H1 (cell line): ENCODE measurements at regions not wholly inside any gene's neighbourhood (a gene's known extent, or its start where the extent isn't known, plus 50 kb on each side); places are given as distances from the start of the nearest gene placed in this dataset.
A peak's percentile ranks its signal among the peaks of the same experiment; 100 is the strongest.

Source experiments
- CTCF ChIA-PET: fragments of 300-600 bp; sonication (Branson Sonifier 250); formaldehyde crosslinking; loops from one replicate; lab custom pipeline; 2021; ENCODE audit not compliant: partially characterized antibody; lab: Charles Lee
- POLR2A ChIA-PET: fragments of 300-600 bp; sonication (Branson Sonifier 250); formaldehyde crosslinking; loops from one replicate; lab custom pipeline; 2021; ENCODE audit warnings: inconsistent platforms; ENCODE audit not compliant: partially characterized antibody; lab: Charles Lee
- DNase-seq, 2 experiments: peaks; one replicate each; pipeline versions ENCODE4 v3.0.0 to v3.0.0-alpha.2; 2010 to 2022; ENCODE audit warnings: low spot score in 2 of 2, low read depth in 1 of 2, mixed read lengths in 1 of 2
- FAIRE-seq: peaks from 2 replicates; lab custom pipeline; 2011; peaks lifted over from hg19 to GRCh38; lab: Jason Lieb, UNC
- H2AFZ ChIP-seq: 2 replicates; pipeline ENCODE4 v1.8.1; 2012; ENCODE audit warnings: low read length, inconsistent platforms
- H2AK5ac ChIP-seq: 2 replicates; pipeline ENCODE4 v1.6.1; 2013; ENCODE audit warnings: low read depth, low read length
- H2BK120ac ChIP-seq: replicated peaks from 2 replicates; pipeline ENCODE3; 2013; ENCODE audit warnings: low read depth, low read length, inconsistent platforms
- H2BK12ac ChIP-seq: 2 replicates; pipeline ENCODE4 v1.6.1; 2013; ENCODE audit warnings: low read depth, low read length
- H2BK15ac ChIP-seq: 2 replicates; pipeline ENCODE4 v1.6.1; 2013; ENCODE audit warnings: low read length
- H2BK20ac ChIP-seq: 2 replicates; pipeline ENCODE4 v1.6.1; 2013; ENCODE audit warnings: low read length
- H2BK5ac ChIP-seq: 2 replicates; pipeline ENCODE4 v1.6.1; 2013; ENCODE audit warnings: low read depth, low read length
- H3K14ac ChIP-seq: 2 replicates; pipeline ENCODE4 v1.6.1; 2013; ENCODE audit warnings: inconsistent platforms; ENCODE audit not compliant: insufficient read length
- H3K18ac ChIP-seq: 2 replicates; pipeline ENCODE4 v1.6.1; 2013; ENCODE audit warnings: low read length; ENCODE audit errors: extremely low read depth
- H3K23ac ChIP-seq: 2 replicates; pipeline ENCODE4 v1.6.1; 2013; ENCODE audit warnings: inconsistent platforms; ENCODE audit not compliant: insufficient read length
- H3K23me2 ChIP-seq: 2 replicates; pipeline ENCODE4 v1.6.1; 2013; ENCODE audit warnings: low read depth, low read length
- H3K27ac ChIP-seq: 2 replicates; pipeline ENCODE4 v1.6.1; 2011; ENCODE audit warnings: low read depth, low read length, inconsistent platforms
- H3K27me3 ChIP-seq, 4 experiments: replicated peaks in 1 of 4; 1 replicate in 1 of 4; 2 replicates in 3 of 4; pipeline versions ENCODE4 v1.6.1 to v1.8.1; 2011 to 2013; ENCODE audit warnings: low read length in 3 of 4, mild to moderate bottlenecking in 3 of 4, inconsistent platforms in 2 of 4, mixed read lengths in 2 of 4, moderate library complexity in 1 of 4; ENCODE audit not compliant: control insufficient read depth in 3 of 4, insufficient read depth in 3 of 4; ENCODE audit errors: extremely low read depth in 1 of 4
- H3K36me3 ChIP-seq, 4 experiments: 2 replicates each; pipeline versions ENCODE4 v1.6.1 to v1.8.1; 2011 to 2013; ENCODE audit warnings: mild to moderate bottlenecking in 4 of 4, low read length in 3 of 4, moderate library complexity in 2 of 4, control low read depth in 1 of 4, inconsistent platforms in 1 of 4; ENCODE audit not compliant: insufficient read depth in 4 of 4, control insufficient read depth in 2 of 4
- H3K4ac ChIP-seq: replicated peaks from 2 replicates; pipeline ENCODE3; 2013; ENCODE audit warnings: low read length, low read depth, mixed read lengths, inconsistent platforms; ENCODE audit not compliant: insufficient read length
- H3K4me1 ChIP-seq, 4 experiments: replicated peaks in 1 of 4; 1 replicate in 1 of 4; 2 replicates in 3 of 4; pipeline versions ENCODE4 v1.6.1 to v1.8.1; 2011 to 2013; ENCODE audit warnings: low read length in 3 of 4, inconsistent platforms in 2 of 4, mixed read lengths in 1 of 4; ENCODE audit not compliant: insufficient read depth in 4 of 4, control insufficient read depth in 3 of 4
- H3K4me2 ChIP-seq, 2 experiments: 2 replicates each; pipeline versions ENCODE4 v1.6.1 to v1.8.1; 2011 to 2013; ENCODE audit warnings: low read depth in 2 of 2, low read length in 2 of 2, control low read depth in 1 of 2, inconsistent platforms in 1 of 2, mild to moderate bottlenecking in 1 of 2; ENCODE audit not compliant: insufficient read depth in 1 of 2
- H3K4me3 ChIP-seq, 4 experiments: fragments of 200-600, 300-600 bp in 1 of 4; sonication (generic), shearing (Covaris generic), sonication (Bioruptor Twin) in 1 of 4; 2 replicates each; pipeline versions ENCODE4 v1.5.1 to v1.8.1; 2011 to 2016; ENCODE audit warnings: low read length in 4 of 4, low read depth in 3 of 4, control low read depth in 2 of 4, inconsistent platforms in 2 of 4, mild to moderate bottlenecking in 2 of 4, mixed read lengths in 1 of 4, moderate library complexity in 1 of 4; ENCODE audit not compliant: insufficient read depth in 2 of 4; ENCODE audit errors: extremely low read depth in 1 of 4
- H3K56ac ChIP-seq: replicated peaks from 2 replicates; pipeline ENCODE3; 2013; ENCODE audit warnings: low read depth, mild to moderate bottlenecking, mixed read lengths, low read length, inconsistent platforms; ENCODE audit not compliant: insufficient read length
- H3K79me1 ChIP-seq: 2 replicates; pipeline ENCODE4 v1.6.1; 2013; ENCODE audit warnings: low read depth, low read length, control low read depth
- H3K79me2 ChIP-seq, 2 experiments: 2 replicates each; pipeline versions ENCODE4 v1.6.1 to v1.8.1; 2012 to 2013; ENCODE audit warnings: low read length in 2 of 2, mild to moderate bottlenecking in 2 of 2, inconsistent platforms in 1 of 2; ENCODE audit not compliant: insufficient read depth in 2 of 2, control insufficient read depth in 1 of 2
- H3K9ac ChIP-seq, 4 experiments: replicated peaks in 1 of 4; 1 replicate in 1 of 4; 2 replicates in 3 of 4; pipeline versions ENCODE4 v1.6.1 to v1.8.1; 2011 to 2013; ENCODE audit warnings: low read depth in 3 of 4, low read length in 3 of 4, control low read depth in 2 of 4, mild to moderate bottlenecking in 2 of 4, moderate library complexity in 2 of 4, inconsistent platforms in 1 of 4; ENCODE audit errors: extremely low read depth in 1 of 4
- H3K9me3 ChIP-seq, 2 experiments: 2 replicates each; pipeline versions ENCODE4 v1.6.1 to v1.8.1; 2012 to 2013; ENCODE audit warnings: mild to moderate bottlenecking in 2 of 2, moderate library complexity in 2 of 2, control low read depth in 1 of 2, inconsistent platforms in 1 of 2, low read depth in 1 of 2, low read length in 1 of 2, mixed read lengths in 1 of 2; ENCODE audit not compliant: insufficient read depth in 2 of 2
- H4K20me1 ChIP-seq, 2 experiments: replicated peaks in 1 of 2; 2 replicates each; pipeline versions ENCODE3 to v1.8.1; 2011 to 2013; ENCODE audit warnings: inconsistent platforms in 2 of 2, low read length in 2 of 2, mild to moderate bottlenecking in 1 of 2; ENCODE audit not compliant: insufficient read depth in 2 of 2, control insufficient read depth in 1 of 2
- H4K5ac ChIP-seq: 2 replicates; pipeline ENCODE4 v1.6.1; 2013; ENCODE audit warnings: low read length, low read depth, mixed read lengths, inconsistent platforms; ENCODE audit not compliant: insufficient read length
- H4K8ac ChIP-seq: 2 replicates; pipeline ENCODE4 v1.8.0; 2013; ENCODE audit warnings: mild to moderate bottlenecking, moderate library complexity, low read length, inconsistent platforms; ENCODE audit not compliant: insufficient read depth; ENCODE audit errors: extremely low read depth
- H4K91ac ChIP-seq: replicated peaks from 2 replicates; pipeline ENCODE3; 2013; ENCODE audit warnings: low read length, mixed read lengths, inconsistent platforms; ENCODE audit not compliant: insufficient read length
- CTCF ChIP-seq, 3 experiments: IDR thresholded peaks; 1 replicate in 2 of 3; 2 replicates in 1 of 3; pipeline versions ENCODE4 v1.5.1 to v1.6.1; 2011; ENCODE audit warnings: low read length in 3 of 3, mild to moderate bottlenecking in 3 of 3, inconsistent platforms in 2 of 3, low read depth in 1 of 3, moderate library complexity in 1 of 3; ENCODE audit not compliant: insufficient read depth in 1 of 3; ENCODE audit errors: control extremely low read depth in 1 of 3
- EZH2 ChIP-seq: fragments of 200-600 bp; sonication (generic); IDR thresholded peaks from 2 replicates; pipeline ENCODE4 v1.7.1; 2012; ENCODE audit warnings: low read depth, mild to moderate bottlenecking, moderate library complexity, low read length, inconsistent platforms; ENCODE audit not compliant: severe bottlenecking
- MAFK ChIP-seq: IDR thresholded peaks from 2 replicates; pipeline ENCODE4 v1.6.1; 2012; ENCODE audit warnings: low read depth, mild to moderate bottlenecking, improper control_type of control experiment, low read length
- RAD21 ChIP-seq, 2 experiments: IDR thresholded peaks in 1 of 2; conservative IDR thresholded peaks in 1 of 2; 2 replicates each; pipeline ENCODE4 v1.6.1; 2011; ENCODE audit warnings: low read depth in 2 of 2, low read length in 2 of 2, improper control_type of control experiment in 1 of 2, inconsistent platforms in 1 of 2, mild to moderate bottlenecking in 1 of 2, moderate library complexity in 1 of 2
- TAF7 ChIP-seq: optimal IDR thresholded peaks from 2 replicates; pipeline ENCODE3; 2011; ENCODE audit warnings: low read depth, mild to moderate bottlenecking, inconsistent platforms, low read length, moderate library complexity, borderline replicate concordance
- WGBS, 2 experiments: shearing (Covaris generic) in 1 of 2; methylation state at CpG; one replicate each; pipeline versions ENCODE4 v1.1.6 to v1.1.7; 2013 to 2015; ENCODE audit warnings: low lambda C conversion rate in 2 of 2, mixed read lengths in 2 of 2, inconsistent platforms in 1 of 2, low coverage in 1 of 2, missing lambda C conversion rate in 1 of 2; ENCODE audit not compliant: insufficient replicate concordance in 2 of 2, insufficient coverage in 1 of 2, insufficient read length in 1 of 2; ENCODE audit errors: extremely low coverage in 1 of 2, missing lambda C conversion rate in 1 of 2; 5-methylcytosine and 5-hydroxymethylcytosine counted together

- peaks cover 0 to 4% (median 0%) of the 10 kb centered on the region in 4 experiments; a peak in 1 of 7 replicates for H3K4me1 ChIP-seq
- no peak overlapping the region for H3K27ac ChIP-seq
- no peak overlapping the region for H3K9ac ChIP-seq
- H4K8ac ChIP-seq = no peak overlapping the region
- no peak overlapping the region for H4K5ac ChIP-seq
- no peak for FAIRE-seq
- H4K20me1 ChIP-seq = no peaks in the 10 kb centered on the region
- CTCF ChIA-PET = interaction anchor here (1.3 kb wide), 1 partner anchor 253 kb away, joined by 3 read pairs; no protein-coding TSS in a partner anchor
- H2BK20ac ChIP-seq = no peak overlapping the region
- no peak overlapping the region for H2AK5ac ChIP-seq
- no peak overlapping the region for H3K14ac ChIP-seq
- H2BK120ac ChIP-seq = no peak overlapping the region
- no peak overlapping the region for H3K56ac ChIP-seq
- no peak for DNase-seq
- 0 out of 2 replicates have a peak overlapping the region, but pooled peaks have one; percentile 29 for H2AFZ ChIP-seq
- no peak overlapping the region for H3K4ac ChIP-seq
- H4K91ac ChIP-seq = no peak overlapping the region
- H3K27me3 ChIP-seq = no peaks in the 10 kb centered on the region; a peak in 1 of 7 replicates
- no peak overlapping the region for H3K23ac ChIP-seq
- no peak overlapping the region for H3K4me3 ChIP-seq
- H2BK5ac ChIP-seq = no peak overlapping the region
- H2BK15ac ChIP-seq = no peak overlapping the region
- TF ChIP-seq EZH2 (no peak), CTCF (IDR thresholded peaks at IDR 0.05; ENCODE audit: control extremely low read depth in 1 of 3, insufficient read depth in 1 of 3, low read depth in 1 of 3, low read length in 3 of 3) (peak; percentile 3 to 39 (median 19)), RAD21 (IDR thresholded peaks at IDR 0.05 in 1 of 2, conservative IDR thresholded peaks at IDR 0.05 in 1 of 2; ENCODE audit: low read depth in 2 of 2, low read length in 2 of 2) (peak in 1 of 2 experiments; percentile 44; a peak in 2 of 4 replicates), TAF7 (no peak), MAFK (no peak)
- no peak overlapping the region; the same call in 1 of the 2 replicates for H2BK12ac ChIP-seq
- POLR2A ChIA-PET = no interaction called here
- no peaks in the 10 kb centered on the region for H3K79me1 ChIP-seq
- H3K4me2 ChIP-seq = no peak overlapping the region
- WGBS, 2 experiments = 85% methylated on average over 4 of the region's 4 CpGs; no CpG with 5 or more reads in 1 of the 2 experiments
- H3K79me2 ChIP-seq = no peaks in the 10 kb centered on the region
- no peaks in the 10 kb centered on the region; the same call in 1 of the 2 replicates for H3K23me2 ChIP-seq
- no peak overlapping the region for H3K18ac ChIP-seq
- no peaks in the 10 kb centered on the region for H3K36me3 ChIP-seq
- H3K9me3 ChIP-seq = no peaks in the 10 kb centered on the region
Measured at GRCh38 chr7:106520962-106521514, 139.9 kb downstream of the CCDC71L start.
